SK-N-SH (cell line): ENCODE measurements at regions not wholly inside any gene's neighbourhood (a gene's known extent, or its start where the extent isn't known, plus 50 kb on each side); places are given as distances from the start of the nearest gene placed in this dataset.

Source experiments
- CTCF ChIA-PET: fragments of 300-600, 350-600 bp; formaldehyde crosslinking; extraction: SDS; loops from one replicate; lab custom pipeline; 2021; lab: Yijun Ruan, JAX
- POLR2A ChIA-PET: fragments of 350-600 bp; sonication (Branson Sonifier 250); formaldehyde crosslinking; extraction: SDS; loops from one replicate; lab custom pipeline; 2020; ENCODE audit warnings: antibody characterized with exemption, inconsistent platforms; lab: Yijun Ruan, JAX
- DNase-seq: peaks from one replicate; pipeline ENCODE4 v3.0.0; 2012
- H2AFZ ChIP-seq: fragments of 200-600 bp; sonication (generic); 2 replicates; pipeline ENCODE4 v1.8.1; 2016; ENCODE audit warnings: antibody characterized with exemption, mild to moderate bottlenecking, low read depth
- H3F3A ChIP-seq: fragments of 200-600 bp; sonication (generic); replicated peaks from 2 replicates; pipeline ENCODE3; 2016; ENCODE audit warnings: antibody characterized with exemption, mild to moderate bottlenecking; ENCODE audit not compliant: insufficient read depth
- H3K27ac ChIP-seq, 2 experiments: fragments of 200-500 bp in 1 of 2; fragments of 200-600 bp in 1 of 2; sonication (Bioruptor generic) in 1 of 2; sonication (generic), shearing (Covaris generic) in 1 of 2; 2 replicates each; pipeline versions ENCODE4 v1.5.1 to v1.6.1; 2014 to 2016; ENCODE audit warnings: low read depth in 2 of 2, inconsistent platforms in 1 of 2, low read length in 1 of 2, mild to moderate bottlenecking in 1 of 2, mixed read lengths in 1 of 2
- H3K27me3 ChIP-seq: fragments of 200-600 bp; sonication (generic), shearing (Covaris generic); 2 replicates; pipeline ENCODE4 v1.6.1; 2016; ENCODE audit warnings: mixed run types; ENCODE audit not compliant: insufficient read depth
- H3K36me3 ChIP-seq, 2 experiments: fragments of 200-500 bp in 1 of 2; fragments of 200-600 bp in 1 of 2; sonication (Bioruptor generic) in 1 of 2; sonication (generic) in 1 of 2; replicated peaks in 1 of 2; 2 replicates each; pipeline versions ENCODE3 to v1.5.1; 2014 to 2016; ENCODE audit warnings: low read length in 1 of 2, mild to moderate bottlenecking in 1 of 2; ENCODE audit not compliant: insufficient read depth in 2 of 2, control insufficient read depth in 1 of 2
- H3K4me1 ChIP-seq, 2 experiments: fragments of 200-500 bp in 1 of 2; fragments of 200-600 bp in 1 of 2; sonication (Bioruptor generic) in 1 of 2; sonication (generic), shearing (Covaris generic) in 1 of 2; 2 replicates each; pipeline versions ENCODE4 v1.5.1 to v1.6.1; 2014 to 2016; ENCODE audit warnings: low read depth in 1 of 2, low read length in 1 of 2, mixed run types in 1 of 2; ENCODE audit not compliant: insufficient read depth in 2 of 2, control insufficient read depth in 1 of 2
- H3K4me2 ChIP-seq: fragments of 200-600 bp; sonication (generic), shearing (Covaris generic); 2 replicates; pipeline ENCODE4 v1.6.1; 2017; ENCODE audit warnings: mixed run types
- H3K4me3 ChIP-seq, 2 experiments: fragments of 200-500 bp in 1 of 2; fragments of 200-600 bp in 1 of 2; sonication (Bioruptor generic) in 1 of 2; sonication (generic), shearing (Covaris generic) in 1 of 2; 2 replicates each; pipeline versions ENCODE4 v1.5.1 to v1.8.1; 2014 to 2016; ENCODE audit warnings: low read depth in 2 of 2, inconsistent platforms in 1 of 2, low read length in 1 of 2, mild to moderate bottlenecking in 1 of 2, mixed read lengths in 1 of 2, moderate library complexity in 1 of 2
- H3K79me2 ChIP-seq: fragments of 200-600 bp; sonication (generic); 2 replicates; pipeline ENCODE4 v1.8.1; 2017; ENCODE audit warnings: mild to moderate bottlenecking; ENCODE audit not compliant: insufficient read depth
- H3K9ac ChIP-seq: fragments of 200-600 bp; sonication (generic); 2 replicates; pipeline ENCODE4 v1.6.1; 2017; ENCODE audit warnings: mixed run types
- H3K9me2 ChIP-seq: fragments of 200-600 bp; sonication (generic); 2 replicates; pipeline ENCODE4 v1.6.1; 2017; ENCODE audit warnings: mixed run types
- H3K9me3 ChIP-seq: fragments of 200-600 bp; sonication (generic); 2 replicates; pipeline ENCODE4 v1.6.1; 2017; ENCODE audit warnings: mixed run types, mild to moderate bottlenecking, moderate library complexity
- H4K20me1 ChIP-seq: fragments of 200-600 bp; sonication (generic); 2 replicates; pipeline ENCODE4 v1.6.1; 2017; ENCODE audit warnings: mild to moderate bottlenecking, mixed run types; ENCODE audit not compliant: insufficient read depth
- ELF1 ChIP-seq: IDR thresholded peaks from 2 replicates; pipeline ENCODE4 v1.4.0; 2012
- FOSL2 ChIP-seq: IDR thresholded peaks from 2 replicates; pipeline ENCODE4 v1.4.0; 2012; ENCODE audit warnings: low read depth, mild to moderate bottlenecking, moderate library complexity, borderline replicate concordance
- FOXJ3 ChIP-seq: sonication (generic); formaldehyde crosslinking; IDR thresholded peaks from 2 replicates; pipeline ENCODE4 v1.5.1; 2020; ENCODE audit warnings: mild to moderate bottlenecking, missing genetic modification reagents
- GABPA ChIP-seq: IDR thresholded peaks from 2 replicates; pipeline ENCODE4 v1.4.0; 2012; ENCODE audit warnings: low read depth, mild to moderate bottlenecking
- JUND ChIP-seq: IDR thresholded peaks from 2 replicates; pipeline ENCODE4 v1.4.0; 2012
- MEF2A ChIP-seq: IDR thresholded peaks from 2 replicates; pipeline ENCODE4 v1.4.0; 2012; ENCODE audit warnings: low read depth, borderline replicate concordance
- MXI1 ChIP-seq: IDR thresholded peaks from 2 replicates; pipeline ENCODE4 v1.6.1; 2012; ENCODE audit warnings: mild to moderate bottlenecking, low read depth, low read length, improper control_type of control experiment
- RCOR1 ChIP-seq: fragments of 150-350 bp; IDR thresholded peaks from 2 replicates; pipeline ENCODE4 v1.6.1; 2017; ENCODE audit warnings: antibody characterized with exemption, low read length
- RFX5 ChIP-seq: IDR thresholded peaks from 2 replicates; pipeline ENCODE4 v1.6.1; 2012; ENCODE audit warnings: mild to moderate bottlenecking, improper control_type of control experiment, low read length
- RXRA ChIP-seq: IDR thresholded peaks from 2 replicates; pipeline ENCODE4 v1.4.0; 2012; ENCODE audit warnings: low read depth, mild to moderate bottlenecking, borderline replicate concordance
- SIN3A ChIP-seq: IDR thresholded peaks from 2 replicates; pipeline ENCODE4 v1.6.1; 2012; ENCODE audit warnings: low read depth, mild to moderate bottlenecking, low read length, moderate library complexity, borderline replicate concordance
- TCF12 ChIP-seq: IDR thresholded peaks from 2 replicates; pipeline ENCODE4 v1.4.0; 2012
- YY1 ChIP-seq: IDR thresholded peaks from 2 replicates; pipeline ENCODE4 v1.4.0; 2012; ENCODE audit warnings: low read depth, mild to moderate bottlenecking
- WGBS: methylation state at CpG from one replicate; pipeline ENCODE4 v1.1.6; 2017; ENCODE audit warnings: low lambda C conversion rate; 5-methylcytosine and 5-hydroxymethylcytosine counted together
- TF ChIP-seq, protein P1 (sequence below): IDR thresholded peaks from 2 replicates; pipeline ENCODE4; 2012
- TF ChIP-seq, protein P2 (sequence below): IDR thresholded peaks from 2 replicates; pipeline ENCODE4 v1.4.0; 2012; ENCODE audit warnings: low read depth, borderline replicate concordance
- TF ChIP-seq, protein P3 (sequence below): IDR thresholded peaks from 2 replicates; pipeline ENCODE4 v1.6.1; 2012; ENCODE audit warnings: mild to moderate bottlenecking, low read depth, low read length, moderate library complexity
- TF ChIP-seq, protein P4 (sequence below): fragments of 150-350 bp; IDR thresholded peaks from 2 replicates; pipeline ENCODE4 v1.6.1; 2017; ENCODE audit warnings: antibody characterized with exemption, low read length, low read depth, borderline replicate concordance
- TF ChIP-seq, protein P5 (sequence below): fragments of 150-350 bp; IDR thresholded peaks from 2 replicates; pipeline ENCODE4 v1.6.1; 2016; ENCODE audit warnings: mild to moderate bottlenecking, low read depth, low read length

DNA sequence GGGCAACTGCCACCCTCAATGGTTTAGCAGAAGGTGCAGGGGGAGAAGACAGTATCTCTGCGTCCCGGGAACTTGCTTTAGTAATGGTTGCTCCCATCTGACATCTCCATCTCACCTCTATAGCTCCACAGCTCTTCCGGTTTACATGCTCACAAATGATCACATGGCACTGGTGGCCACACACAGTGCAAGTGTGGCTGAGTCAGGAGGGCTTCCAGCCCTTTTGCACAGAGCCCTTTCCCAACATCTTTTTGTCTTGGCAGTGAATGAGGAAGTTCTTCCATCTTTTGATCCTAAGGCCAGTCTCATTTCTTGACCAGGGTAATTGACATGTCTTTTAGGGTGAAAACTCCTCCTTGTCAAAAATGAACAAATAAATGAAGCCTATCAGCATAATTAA, 347.7 kb downstream of the LPIN1 start (continued):
- no peak for TF ChIP-seq MEF2A

DNA sequence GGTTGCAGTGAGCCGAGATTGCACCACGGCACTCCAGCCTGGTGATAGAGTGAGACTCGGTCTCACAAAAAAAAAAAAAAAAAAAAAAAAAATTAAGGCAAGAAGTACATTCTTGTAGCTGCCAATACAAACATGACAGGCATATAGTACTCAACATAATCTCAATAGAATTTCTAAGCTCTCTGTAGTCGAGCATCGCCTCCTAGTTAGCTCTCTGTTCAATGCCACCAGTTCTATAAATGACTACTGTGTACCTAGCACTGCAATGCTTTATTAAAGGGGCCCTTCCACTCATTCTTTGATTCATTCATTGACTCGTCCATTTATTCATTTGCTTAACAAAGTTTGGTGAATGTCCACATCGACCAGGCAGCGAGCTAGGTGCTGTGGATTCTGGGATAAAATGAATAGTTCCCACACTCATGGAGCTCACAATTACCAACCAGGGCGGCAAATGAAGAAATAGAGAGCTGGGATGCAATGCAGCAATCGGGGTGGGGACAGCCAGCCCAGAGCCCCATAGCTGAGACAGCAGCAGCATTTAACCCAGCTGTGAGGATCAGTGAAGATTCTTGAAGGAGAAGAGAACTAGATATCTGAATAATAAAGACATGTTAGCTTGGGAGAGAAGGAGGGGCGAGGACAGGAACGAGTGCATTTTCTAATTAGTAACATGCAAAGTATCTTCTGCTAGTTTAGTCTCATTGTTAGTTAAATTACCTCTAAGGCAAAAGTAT, 349.8 kb downstream of the LPIN1 start:
- H3K9me2 ChIP-seq: no peaks in the 10 kb centered on the region
- no peaks in the 10 kb centered on the region for H3K9me3 ChIP-seq
- TF ChIP-seq MEF2A: no peak
- H2AFZ ChIP-seq: no peak overlapping the region
- ChIA-PET POLR2A (no interaction called here), CTCF (interaction anchor here (1.0 to 2.8 kb wide), 5 partner anchors 10 to 911 kb away, joined by 3 to 8 read pairs (median 3); no protein-coding TSS in a partner anchor)
- no peaks in the 10 kb centered on the region for H3K36me3 ChIP-seq
- H3K79me2 ChIP-seq: no peaks in the 10 kb centered on the region
- 81% methylated on average over 12 of the region's 12 CpGs for WGBS
- H4K20me1 ChIP-seq: no peaks in the 10 kb centered on the region
- no peaks in the 10 kb centered on the region for H3F3A ChIP-seq
- peaks cover 0 to 4% of the 10 kb centered on the region in 2 experiments; a peak in 1 of 4 replicates for H3K4me1 ChIP-seq
- H3K27me3 ChIP-seq: no peaks in the 10 kb centered on the region
- no peak overlapping the region for H3K27ac ChIP-seq
- H3K4me2 ChIP-seq: no peak overlapping the region
- DNase-seq: no peak
- no peak overlapping the region for H3K9ac ChIP-seq
- no peak overlapping the region for H3K4me3 ChIP-seq

DNA sequence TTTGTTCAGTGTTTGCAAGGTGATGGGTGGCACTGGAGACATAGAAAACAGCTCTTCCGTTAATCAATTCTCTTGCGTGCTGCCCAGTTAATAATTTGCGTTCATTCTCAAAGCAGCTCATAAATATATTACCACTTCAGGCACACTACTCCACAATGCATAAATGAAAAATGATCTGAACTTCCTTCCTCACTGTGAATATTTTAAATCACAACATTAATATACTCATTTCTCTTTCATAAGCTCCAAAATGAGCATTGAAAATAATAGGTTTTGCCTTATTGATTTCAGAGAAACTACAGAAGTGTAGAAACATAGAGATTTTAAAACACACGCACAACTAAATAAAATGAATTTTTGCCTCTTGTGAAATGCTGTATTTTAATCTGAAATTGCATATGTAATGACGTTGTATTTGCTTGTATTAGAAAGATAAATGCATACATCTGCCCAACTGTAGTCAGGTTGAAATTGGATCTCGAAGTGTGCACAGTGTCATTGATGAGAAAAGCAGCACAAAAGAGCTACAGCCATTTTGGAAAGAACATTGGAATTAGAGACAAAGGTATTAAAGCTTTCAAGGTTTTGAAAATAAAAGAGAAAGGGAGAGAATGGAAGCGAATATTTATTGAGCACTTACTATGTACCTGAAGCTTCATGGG, 350.5 kb downstream of the LPIN1 start:
- no peaks in the 10 kb centered on the region for H3K9me2 ChIP-seq
- TF ChIP-seq FOXJ3 (CRISPR knock-in tag): no peak
- TF ChIP-seq MXI1: no peak
- no peak for TF ChIP-seq RXRA
- TF ChIP-seq, protein P1, sequence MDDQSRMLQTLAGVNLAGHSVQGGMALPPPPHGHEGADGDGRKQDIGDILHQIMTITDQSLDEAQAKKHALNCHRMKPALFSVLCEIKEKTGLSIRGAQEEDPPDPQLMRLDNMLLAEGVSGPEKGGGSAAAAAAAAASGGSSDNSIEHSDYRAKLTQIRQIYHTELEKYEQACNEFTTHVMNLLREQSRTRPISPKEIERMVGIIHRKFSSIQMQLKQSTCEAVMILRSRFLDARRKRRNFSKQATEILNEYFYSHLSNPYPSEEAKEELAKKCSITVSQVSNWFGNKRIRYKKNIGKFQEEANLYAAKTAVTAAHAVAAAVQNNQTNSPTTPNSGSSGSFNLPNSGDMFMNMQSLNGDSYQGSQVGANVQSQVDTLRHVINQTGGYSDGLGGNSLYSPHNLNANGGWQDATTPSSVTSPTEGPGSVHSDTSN: no peak
- no peak for TF ChIP-seq FOSL2
- TF ChIP-seq JUND: no peak
- no peak for TF ChIP-seq ELF1
- TF ChIP-seq, protein P2, sequence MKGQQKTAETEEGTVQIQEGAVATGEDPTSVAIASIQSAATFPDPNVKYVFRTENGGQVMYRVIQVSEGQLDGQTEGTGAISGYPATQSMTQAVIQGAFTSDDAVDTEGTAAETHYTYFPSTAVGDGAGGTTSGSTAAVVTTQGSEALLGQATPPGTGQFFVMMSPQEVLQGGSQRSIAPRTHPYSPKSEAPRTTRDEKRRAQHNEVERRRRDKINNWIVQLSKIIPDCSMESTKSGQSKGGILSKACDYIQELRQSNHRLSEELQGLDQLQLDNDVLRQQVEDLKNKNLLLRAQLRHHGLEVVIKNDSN: no peak
- TF ChIP-seq RFX5: no peak
- no peak for TF ChIP-seq SIN3A
- TF ChIP-seq YY1: no peak
- TF ChIP-seq TCF12: no peak
- TF ChIP-seq GABPA: no peak
- TF ChIP-seq, protein P3, sequence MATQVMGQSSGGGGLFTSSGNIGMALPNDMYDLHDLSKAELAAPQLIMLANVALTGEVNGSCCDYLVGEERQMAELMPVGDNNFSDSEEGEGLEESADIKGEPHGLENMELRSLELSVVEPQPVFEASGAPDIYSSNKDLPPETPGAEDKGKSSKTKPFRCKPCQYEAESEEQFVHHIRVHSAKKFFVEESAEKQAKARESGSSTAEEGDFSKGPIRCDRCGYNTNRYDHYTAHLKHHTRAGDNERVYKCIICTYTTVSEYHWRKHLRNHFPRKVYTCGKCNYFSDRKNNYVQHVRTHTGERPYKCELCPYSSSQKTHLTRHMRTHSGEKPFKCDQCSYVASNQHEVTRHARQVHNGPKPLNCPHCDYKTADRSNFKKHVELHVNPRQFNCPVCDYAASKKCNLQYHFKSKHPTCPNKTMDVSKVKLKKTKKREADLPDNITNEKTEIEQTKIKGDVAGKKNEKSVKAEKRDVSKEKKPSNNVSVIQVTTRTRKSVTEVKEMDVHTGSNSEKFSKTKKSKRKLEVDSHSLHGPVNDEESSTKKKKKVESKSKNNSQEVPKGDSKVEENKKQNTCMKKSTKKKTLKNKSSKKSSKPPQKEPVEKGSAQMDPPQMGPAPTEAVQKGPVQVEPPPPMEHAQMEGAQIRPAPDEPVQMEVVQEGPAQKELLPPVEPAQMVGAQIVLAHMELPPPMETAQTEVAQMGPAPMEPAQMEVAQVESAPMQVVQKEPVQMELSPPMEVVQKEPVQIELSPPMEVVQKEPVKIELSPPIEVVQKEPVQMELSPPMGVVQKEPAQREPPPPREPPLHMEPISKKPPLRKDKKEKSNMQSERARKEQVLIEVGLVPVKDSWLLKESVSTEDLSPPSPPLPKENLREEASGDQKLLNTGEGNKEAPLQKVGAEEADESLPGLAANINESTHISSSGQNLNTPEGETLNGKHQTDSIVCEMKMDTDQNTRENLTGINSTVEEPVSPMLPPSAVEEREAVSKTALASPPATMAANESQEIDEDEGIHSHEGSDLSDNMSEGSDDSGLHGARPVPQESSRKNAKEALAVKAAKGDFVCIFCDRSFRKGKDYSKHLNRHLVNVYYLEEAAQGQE: no peak
- TF ChIP-seq, protein P4, sequence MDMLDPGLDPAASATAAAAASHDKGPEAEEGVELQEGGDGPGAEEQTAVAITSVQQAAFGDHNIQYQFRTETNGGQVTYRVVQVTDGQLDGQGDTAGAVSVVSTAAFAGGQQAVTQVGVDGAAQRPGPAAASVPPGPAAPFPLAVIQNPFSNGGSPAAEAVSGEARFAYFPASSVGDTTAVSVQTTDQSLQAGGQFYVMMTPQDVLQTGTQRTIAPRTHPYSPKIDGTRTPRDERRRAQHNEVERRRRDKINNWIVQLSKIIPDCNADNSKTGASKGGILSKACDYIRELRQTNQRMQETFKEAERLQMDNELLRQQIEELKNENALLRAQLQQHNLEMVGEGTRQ: no peak
- TF ChIP-seq, protein P5, sequence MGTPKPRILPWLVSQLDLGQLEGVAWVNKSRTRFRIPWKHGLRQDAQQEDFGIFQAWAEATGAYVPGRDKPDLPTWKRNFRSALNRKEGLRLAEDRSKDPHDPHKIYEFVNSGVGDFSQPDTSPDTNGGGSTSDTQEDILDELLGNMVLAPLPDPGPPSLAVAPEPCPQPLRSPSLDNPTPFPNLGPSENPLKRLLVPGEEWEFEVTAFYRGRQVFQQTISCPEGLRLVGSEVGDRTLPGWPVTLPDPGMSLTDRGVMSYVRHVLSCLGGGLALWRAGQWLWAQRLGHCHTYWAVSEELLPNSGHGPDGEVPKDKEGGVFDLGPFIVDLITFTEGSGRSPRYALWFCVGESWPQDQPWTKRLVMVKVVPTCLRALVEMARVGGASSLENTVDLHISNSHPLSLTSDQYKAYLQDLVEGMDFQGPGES: no peak
- TF ChIP-seq RCOR1: no peak

More for the DNA sequence above, 350.5 kb downstream of the LPIN1 start:
- Histone ChIP-seq H3K4me1 (0 out of 4 replicates have a peak, but pooled peaks cover 0 to 1% of the 10 kb centered on the region in 2 experiments), H3K9ac (no peak overlapping the region), H4K20me1 (no peaks in the 10 kb centered on the region), H3K4me3 (no peak overlapping the region), H3K27ac (no peak overlapping the region), H3K4me2 (no peak overlapping the region), H2AFZ (no peak overlapping the region), H3K27me3 (no peaks in the 10 kb centered on the region), H3K79me2 (no peaks in the 10 kb centered on the region), H3K36me3 (no peaks in the 10 kb centered on the region), H3K9me3 (no peaks in the 10 kb centered on the region), H3F3A (no peaks in the 10 kb centered on the region)
- DNase-seq: no peak
- ChIA-PET CTCF (interaction anchor here (0.8 to 2.8 kb wide), 4 partner anchors 9 to 910 kb away, joined by 3 to 8 read pairs (median 4); no protein-coding TSS in a partner anchor), POLR2A (no interaction called here)
- WGBS: 86% methylated on average over 7 of the region's 7 CpGs
